NCI-H1092 (cell line): ENCODE measurements at regions not wholly inside any gene's neighbourhood (a gene's known extent, or its start where the extent isn't known, plus 50 kb on each side); places are given as distances from the start of the nearest gene placed in this dataset.
"Not testable (repeated sequence)": the region's sequence is repeated elsewhere in the genome, so short reads cannot be mapped to it uniquely, and the experiment has no call there.

Experiments used
- DNase-seq: peaks from one replicate; lab custom pipeline; 2025; lab: John Stamatoyannopoulos, UW

DNA sequence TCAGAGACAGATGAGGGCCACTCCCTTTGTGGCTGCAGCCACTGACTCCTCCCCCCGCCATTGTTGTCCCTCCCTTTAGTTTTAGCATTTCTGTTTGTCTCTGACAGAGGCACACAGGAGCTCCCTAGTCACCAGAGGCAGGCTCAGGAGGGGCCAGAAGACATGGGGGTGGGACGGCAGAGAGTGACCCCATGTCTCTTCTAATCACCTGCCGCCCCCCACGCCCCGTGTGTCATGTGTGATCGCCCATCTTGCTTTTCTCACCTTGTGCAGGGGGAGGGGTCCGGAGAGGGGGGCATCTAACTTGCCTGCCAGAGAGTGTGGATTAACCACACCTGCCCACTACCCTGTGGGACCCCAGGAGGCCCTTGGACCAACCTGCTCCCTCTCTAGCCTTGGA, 246.7 kb upstream of the TP53TG3C start:
- not testable (repeated sequence) for DNase-seq

DNA sequence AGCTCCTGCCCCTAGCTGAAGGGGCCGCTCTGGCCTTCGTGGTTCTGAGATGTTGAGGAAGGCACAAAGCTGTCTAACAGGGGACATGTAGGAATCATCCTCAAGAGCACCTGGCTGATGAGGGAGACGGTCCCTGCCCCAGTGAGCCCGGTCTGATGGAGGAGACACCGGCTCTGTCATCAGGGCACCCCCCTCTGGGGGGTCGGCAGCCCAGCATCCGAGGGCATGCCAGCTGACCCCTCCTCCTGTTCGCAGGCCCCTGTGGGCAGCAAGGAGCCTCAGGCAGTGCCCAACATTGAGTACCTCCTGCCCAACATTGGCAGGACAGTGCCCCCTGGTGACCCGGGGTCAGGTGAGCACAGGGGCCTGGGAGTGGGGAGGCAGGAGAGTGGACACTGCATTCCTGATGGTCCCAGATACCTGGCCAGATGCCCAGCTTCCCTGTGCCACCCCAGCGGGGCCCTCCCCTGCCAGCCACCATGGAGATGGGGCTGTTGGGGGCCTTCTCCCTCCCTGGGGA, 247.9 kb upstream of the TP53TG3C start:
- not testable (repeated sequence) for DNase-seq

DNA sequence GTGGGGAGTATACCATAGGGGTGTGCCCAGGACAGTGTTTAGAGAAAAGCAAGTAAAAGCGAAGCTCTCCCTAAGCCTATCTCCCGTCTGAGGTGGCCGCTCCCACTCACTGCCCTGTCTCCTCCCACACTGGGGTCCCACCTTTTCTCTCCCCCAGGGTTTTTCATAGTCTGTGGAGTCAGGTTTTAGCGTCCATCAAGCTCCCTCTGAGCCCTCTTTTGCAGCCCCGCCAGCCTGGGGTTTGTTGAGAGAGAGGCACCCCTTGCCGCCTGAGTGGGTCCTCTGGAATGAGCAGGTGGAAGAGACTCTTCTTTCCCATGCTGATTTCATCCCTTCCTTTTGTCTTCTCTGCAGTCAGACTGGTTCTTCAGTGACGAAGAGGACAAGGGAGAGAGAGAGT, 248.7 kb upstream of the TP53TG3C start:
- DNase-seq, result not testable (repeated sequence)

DNA sequence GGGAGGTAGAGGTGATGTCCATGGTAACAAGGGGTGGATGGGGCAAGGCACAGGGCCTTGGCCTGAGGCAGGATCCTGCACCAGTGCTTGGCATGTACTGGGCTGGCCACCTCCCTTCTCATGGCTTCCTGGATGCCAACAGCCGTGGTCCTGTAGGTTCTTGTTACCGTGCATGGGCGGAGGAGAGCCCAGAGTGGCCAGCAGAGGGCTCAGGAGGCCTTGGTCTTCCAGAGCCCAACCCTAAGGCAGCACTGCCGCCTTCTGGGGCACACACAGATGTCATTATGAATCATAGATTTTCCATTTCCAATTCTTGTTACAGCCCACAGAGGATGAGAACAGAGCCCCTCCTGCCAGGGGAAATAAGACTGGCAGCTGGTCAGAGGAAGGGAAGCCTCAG, 254.2 kb upstream of the TP53TG3C start:
- not testable (repeated sequence) for DNase-seq

DNA sequence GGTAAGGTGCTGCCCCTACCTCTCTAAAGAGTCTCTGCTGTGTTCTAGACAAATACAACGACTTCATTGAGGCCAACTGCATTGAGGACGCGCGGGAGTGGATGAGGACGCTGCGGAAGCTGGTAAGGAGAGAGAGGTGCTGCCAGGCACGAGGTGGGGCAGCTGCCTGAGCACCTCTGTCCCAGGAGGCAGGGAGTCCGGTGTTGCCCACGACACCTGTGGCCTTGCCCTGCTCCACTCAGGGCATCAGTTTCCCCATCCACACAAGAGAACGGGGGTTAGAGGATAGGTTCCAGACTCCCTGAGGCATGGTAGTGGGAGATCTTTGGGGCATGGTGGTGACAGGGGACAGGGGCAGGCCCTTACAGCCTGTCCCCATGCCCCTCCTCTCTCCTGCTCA, 256.1 kb upstream of the TP53TG3C start:
- not testable (repeated sequence) for DNase-seq

DNA sequence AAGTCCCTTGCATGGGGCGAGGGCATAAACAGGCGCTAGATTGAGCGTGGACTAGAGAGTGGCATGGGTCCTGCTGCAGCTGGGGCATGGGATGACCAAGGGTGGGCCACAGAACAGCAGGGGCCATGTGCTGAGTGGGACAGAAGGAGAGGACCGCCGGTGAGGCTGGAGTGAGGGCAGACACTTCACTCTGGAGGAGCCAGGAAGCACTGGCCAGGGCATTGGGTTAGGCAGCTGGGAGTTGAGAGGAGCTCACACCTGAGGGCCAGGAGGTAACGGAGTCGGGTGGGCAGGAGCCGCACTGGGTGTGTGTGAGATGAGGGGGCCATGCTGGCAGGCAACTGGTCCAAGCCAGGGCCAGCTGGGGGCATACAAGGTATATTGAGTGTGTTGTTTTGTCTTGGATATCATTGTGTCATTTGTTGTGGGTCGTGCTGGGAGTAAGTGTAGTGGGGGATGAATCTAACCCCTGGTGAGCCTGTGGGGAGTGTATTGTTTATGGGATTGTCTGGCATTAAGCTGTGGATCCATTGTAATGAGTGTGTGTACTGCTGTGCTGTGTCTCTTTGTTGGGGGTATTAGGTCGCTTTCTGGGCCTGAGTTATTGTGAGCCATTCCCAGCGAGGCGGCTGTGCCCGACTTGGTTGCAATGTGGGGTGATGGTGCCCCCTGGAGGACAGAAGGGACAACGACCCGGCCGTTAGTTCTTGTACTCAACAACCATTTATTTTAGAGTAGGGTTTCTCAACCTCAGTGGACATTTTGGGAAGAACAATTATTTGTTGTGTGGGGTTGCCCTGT, 256.5 kb upstream of the TP53TG3 start:
- not testable (repeated sequence) for DNase-seq

DNA sequence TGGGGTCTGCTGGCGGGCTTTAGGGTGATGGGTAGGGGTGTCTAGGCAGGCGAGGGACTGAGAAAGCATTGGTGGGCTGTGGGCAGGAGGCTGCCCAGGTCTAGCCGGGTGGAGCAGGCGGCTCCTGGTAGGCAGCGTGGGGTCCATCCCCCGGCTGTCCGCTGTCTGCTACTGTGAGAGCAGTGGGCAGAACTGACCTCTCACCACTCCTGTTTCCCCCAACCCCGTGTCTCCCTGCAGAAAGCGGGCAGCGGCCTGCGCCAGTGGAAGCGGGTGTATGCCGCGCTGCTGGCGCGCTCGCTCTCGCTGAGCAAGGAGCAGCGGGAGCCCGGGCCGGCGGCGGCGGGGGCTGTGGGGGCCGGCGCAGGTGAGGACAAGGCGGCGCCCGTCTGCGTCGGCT, 249.2 kb upstream of the TP53TG3 start:
- DNase-seq, result not testable (repeated sequence)

DNA sequence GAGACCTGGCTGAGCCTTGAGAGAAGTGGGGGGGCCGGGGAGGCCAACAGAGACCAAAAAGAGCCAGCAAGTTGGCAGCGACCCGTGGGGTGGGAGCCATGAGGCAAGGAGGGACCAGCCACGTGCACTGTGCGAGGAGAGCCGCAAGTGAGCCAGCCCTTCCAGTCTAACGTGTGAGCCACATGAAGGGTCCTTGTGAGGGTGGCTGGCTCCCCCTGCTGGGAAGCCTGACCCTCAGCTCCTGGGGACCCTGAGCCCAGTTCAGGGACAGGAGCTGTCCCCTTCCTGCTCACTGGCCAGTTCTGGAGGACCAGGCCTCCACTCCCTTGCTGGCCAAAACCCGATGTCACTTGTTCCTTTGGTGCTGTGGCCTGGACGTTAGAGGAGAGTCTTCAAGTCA, 246.6 kb upstream of the TP53TG3 start:
- DNase-seq, result peak; percentile 60

DNA sequence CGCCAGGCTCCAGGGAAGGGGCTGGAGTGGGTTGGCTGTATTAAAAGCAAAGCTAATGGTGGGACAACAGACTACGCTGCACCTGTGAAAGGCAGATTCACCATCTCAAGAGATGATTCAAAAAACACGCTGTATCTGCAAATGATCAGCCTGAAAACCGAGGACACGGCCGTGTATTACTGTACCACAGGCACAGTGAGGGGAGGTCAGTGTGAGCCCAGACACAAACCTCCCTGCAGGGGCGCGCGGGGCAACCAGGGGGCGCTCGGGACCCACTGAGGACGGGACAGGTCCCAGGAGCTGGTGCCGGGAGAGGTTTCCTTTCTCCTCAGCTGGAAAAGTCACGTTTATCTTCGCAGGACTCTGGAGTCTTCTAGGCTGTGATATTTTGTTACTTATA, 239.4 kb upstream of the TP53TG3 start:
- not testable (repeated sequence) for DNase-seq

DNA sequence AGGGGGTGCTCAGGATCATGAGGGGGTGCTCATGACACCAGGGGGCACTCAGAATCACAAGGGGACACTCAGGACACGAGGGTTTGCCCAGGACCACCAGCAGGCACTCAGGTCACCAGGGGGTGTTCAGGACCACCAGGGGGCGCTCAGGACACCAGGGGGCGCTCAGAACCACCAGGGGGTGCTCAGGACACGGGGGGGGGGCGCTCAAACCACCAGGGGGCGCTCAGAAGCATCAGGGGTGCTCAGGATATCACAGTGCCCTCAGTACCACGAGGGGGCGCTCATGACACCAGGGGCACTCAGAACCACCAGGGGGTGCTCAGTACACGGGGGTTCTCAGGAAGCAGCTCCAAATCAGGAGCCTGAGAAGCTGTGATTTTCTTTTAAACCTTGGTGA, 221.8 kb upstream of the TP53TG3 start:
- DNase-seq, result not testable (repeated sequence)

DNA sequence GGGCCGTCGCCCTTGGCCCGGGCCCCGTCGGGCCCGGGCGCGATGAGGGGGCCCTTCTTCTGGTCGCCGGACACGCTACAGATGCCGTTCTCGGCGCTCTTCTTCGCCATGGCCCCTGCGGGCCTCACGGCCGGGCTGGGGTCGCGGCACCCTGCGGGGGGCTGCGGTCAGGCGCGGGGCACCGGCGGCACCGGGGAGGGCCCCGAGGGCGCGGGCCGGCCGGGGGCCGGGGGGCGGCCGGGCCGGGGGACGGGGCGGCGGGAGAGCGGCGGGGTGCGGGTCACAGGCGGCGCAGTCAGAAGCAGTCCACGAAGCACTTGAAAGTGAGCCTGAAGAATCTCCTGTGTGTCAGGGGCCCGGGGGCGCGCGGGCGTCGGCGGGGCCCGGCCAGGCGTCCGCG, 209.4 kb upstream of the TP53TG3 start:
- not testable (repeated sequence) for DNase-seq

DNA sequence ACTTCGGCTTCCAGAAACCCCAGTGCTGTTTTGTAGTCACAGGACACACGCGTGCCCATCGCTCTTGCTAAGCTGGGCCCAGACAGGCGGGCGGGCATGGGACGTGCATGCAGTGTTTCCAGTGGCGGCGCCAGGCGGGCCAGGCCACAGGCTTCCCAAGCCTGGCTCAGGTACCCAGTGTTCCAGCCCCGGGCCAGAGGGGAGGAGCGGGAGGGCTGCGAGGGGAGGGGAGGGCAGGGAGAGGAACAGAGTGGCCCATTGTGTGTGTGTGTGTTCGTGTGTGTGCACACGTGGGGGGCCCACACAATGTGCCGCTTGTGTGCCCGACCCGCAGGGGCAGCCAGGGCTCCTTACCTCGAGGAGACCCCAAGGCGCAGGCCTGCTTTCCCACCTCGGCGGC, 208.6 kb upstream of the TP53TG3 start:
- DNase-seq, result not testable (repeated sequence)

DNA sequence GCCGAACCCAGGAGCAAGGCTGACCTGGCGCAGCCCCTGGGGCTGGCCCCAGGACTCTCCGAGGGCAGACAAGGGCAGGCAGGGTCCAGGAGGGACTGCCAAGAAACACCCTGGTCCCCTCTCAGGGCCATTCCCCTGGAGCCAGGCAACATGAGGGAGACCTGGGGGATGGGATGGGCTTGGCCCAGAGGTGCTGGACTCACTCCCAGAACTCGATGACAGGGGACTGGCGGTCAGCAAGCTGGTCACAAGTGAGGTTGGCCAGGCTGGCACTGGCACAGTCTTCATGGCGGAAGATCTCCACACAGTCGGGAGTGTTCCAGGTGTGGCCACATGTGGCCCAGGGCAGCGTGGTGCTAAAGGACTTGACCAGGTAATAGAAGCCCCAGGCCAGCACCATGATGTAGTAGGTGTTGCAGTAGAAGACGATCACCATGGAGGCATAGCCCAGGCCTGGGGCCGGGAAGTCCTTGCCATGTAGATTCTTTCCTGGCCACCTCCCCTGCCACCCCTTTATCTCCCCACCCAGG, 206.4 kb upstream of the TP53TG3 start:
- DNase-seq, result not testable (repeated sequence)

DNA sequence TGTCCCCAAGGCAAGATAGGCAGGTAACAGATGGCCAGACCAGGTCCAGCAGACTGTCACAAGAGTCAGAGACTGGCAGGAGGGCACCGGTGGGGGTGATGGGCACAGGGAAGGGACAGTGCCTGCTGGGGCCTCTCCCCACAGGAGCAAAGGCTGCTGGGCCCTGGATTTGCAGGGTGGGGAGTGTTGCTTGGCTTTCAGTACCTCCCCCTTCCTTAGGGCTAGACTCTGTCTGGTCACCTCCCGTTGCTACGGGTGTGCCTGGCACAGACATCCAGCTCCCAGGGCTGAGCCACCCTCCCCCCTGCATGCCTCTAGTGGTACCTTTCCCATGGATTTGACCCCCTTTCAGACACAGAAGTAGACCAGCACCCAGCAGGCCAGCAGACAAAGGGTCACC, 205.7 kb upstream of the TP53TG3 start:
- not testable (repeated sequence) for DNase-seq

DNA sequence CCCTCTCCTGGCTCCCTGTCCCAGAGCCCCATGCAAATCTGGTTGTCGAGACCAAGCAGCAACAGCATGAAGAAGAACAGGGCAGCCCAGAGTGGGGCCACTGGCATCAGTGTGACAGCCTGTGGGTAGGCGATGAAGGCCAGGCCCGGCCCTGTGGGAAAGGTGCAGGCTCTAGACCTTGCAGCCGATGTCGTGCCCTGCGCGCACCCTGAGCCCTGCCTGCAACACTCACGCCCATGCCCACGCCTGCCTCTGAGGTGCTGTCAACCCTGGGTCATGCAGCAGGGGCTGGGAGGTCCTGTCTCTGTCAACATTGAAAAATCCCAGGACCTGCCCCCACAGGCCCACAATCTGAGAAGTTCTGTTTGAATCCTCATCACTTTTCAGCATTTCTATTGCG, 204.0 kb upstream of the TP53TG3 start:
- not testable (repeated sequence) for DNase-seq

DNA sequence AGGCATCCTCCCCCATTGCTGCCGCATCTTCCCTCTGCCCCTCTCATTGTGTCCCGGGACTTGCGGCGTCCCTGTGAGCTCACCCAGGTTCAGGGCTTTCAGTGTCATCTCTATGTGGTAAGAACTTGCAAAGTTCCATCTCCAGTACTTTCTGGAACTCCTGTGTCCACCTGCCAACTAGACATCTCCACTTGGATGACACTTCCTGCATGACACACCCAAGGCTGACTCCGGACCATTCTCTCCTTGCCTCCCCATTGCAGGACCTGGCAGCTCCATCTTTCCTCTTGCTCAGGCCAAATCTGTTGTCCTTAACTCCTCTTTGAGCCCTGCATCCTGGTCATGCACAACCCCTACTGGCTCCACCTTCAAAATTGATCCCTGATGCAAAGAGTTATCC, 200.8 kb upstream of the TP53TG3 start:
- not testable (repeated sequence) for DNase-seq

DNA sequence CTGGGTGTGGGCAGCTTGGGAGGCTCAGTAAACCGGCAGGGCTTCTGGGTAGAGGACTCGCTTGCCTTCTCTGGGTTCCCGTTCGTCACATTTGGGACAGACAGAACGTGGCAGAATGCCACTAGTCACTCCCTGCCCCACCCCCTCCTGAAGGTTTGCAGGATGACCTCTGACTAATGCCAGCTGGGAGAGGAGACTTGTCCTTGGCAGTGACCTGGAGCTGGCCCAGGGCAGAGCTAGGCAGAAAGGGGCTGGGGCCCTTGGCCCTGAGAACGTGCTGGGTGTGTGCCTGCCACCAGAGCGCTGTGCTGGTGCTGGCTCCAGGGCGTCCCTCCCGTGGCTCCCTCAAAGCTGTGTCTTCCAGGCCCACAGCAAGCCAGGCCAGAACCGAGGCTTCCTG, 197.8 kb upstream of the TP53TG3 start:
- not testable (repeated sequence) for DNase-seq

DNA sequence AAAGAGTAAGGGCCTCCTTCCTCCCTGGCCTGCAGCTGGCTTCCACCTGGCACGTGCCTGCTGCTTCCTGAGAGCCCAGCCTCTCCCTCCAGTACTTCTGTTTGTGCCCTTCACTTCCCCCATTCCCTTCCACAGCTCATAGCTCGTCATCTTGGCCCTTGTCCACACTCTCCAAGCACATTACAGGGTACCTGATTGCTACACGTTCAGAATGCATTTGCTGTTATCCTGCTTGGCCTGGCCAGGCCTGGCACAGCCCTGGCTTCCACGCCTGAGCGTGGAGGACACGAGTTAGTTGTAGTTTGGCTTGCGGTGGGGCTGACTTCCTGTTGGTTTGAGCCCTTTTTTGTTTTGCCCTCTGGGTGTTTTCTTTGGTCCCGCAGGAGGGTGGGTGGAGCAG, 197.2 kb upstream of the TP53TG3 start:
- not testable (repeated sequence) for DNase-seq

DNA sequence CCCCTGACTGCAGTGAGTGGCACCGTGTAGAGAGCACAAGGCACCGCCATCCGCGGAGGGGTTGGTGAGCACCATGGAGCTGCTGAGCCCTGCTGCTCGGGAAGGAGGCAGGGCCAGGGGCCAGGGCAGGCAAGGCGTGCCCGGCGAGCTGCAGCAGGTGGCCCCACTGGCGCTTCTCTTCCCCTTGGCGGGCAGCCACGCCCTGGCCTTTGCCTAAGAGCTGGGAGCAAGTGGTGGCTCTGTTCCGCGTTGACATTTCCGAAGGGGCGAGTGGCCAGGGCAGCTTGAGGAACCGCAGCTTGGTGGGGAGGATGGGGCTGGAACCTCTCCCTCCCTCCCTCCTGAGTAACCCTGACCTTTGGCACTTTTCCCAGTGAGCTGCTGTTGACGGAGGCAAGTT, 194.7 kb upstream of the TP53TG3 start:
- not testable (repeated sequence) for DNase-seq

DNA sequence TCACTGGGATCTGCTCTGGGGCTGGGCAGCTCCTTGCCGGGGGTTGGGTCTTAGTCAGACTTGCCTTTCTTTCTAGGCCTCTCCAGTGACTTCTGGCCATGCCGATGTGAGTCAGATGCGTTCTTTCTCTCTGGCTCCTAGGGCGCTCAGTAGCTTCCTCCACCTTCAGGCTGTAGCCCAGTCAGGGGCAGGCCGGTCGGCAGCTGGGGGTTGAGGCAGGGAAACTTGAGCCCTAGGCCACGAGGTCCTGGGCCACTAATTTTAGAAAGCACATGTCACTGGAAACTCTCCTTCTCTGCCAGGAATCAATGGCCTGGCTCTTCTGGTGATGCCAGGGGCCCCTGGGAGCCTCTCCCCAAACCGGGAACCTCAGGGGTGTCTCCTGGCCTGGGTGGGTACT, 192.4 kb upstream of the TP53TG3 start:
- not testable (repeated sequence) for DNase-seq

DNA sequence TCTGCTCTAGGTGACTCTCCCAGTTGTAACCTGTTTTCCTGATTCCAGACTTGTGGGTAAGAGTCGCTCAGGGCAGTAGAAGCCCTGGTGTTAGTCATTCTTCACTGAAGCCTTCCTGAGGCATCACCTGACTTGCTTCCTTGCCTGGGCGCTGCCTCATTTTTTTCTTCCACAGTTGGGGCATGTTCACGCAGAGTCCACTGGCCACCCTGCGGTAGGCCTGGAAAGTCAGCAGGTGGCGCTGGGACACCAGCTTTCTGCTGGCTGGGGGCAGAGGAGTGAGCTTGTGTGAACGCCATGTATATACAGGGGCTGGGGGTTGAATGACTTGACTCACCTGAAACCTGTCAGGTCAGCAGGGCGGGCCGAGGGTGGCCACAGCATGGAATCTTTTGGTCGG, 189.3 kb upstream of the TP53TG3 start:
- DNase-seq, result not testable (repeated sequence)

DNA sequence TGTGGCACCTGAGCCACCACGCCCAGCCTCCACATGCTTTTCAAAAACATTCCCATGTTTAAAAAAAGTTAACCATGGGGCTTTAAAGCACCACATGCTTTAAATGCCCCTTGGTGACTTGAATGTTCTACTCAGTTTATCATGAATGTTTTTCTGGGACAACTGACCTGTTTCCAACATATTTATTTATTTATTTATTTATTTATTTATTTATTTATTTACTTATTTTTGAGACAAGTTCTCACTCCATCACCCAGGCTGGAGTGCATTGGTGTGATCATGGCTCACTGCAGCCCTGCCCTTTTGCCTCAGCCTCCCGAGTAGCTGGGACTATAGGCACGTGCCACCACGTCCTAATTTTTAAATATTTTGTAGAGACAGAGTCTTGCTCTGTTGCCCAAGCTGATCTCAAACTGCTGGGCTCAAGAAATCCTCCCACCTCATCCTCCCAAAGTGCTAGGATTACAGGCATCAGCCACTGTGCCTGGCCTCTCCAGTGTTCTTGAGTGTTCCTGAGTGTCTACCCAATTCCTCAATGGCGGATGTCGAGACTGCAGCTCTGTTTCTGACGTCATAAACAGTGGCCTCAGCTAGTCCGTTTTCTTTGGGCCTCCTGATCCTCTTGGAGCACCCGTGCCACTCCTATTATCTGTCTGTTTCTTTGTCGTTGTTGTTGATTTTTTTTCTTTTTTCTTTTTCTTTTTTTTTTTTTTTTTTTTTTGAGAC, 185.7 kb upstream of the TP53TG3 start:
- DNase-seq, result not testable (repeated sequence)

DNA sequence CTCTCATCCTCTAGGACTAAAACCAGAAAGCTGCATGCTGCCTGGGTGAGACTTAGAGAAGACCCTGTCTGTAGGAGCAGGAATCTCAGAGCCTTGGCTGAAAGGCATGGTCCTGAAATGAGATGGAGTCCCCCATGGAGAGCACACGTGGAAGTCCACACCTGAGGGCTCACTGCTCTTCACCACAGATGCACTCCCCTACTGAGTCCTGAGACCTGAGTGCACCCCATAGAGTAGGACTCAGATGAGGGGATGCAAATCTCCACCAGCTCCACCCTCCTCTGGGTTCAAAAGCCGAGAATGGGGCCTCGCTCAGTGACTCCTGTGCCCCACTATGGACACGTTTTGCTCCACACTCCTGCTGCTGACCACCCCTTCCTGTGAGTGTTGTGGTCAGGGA, 171.4 kb upstream of the TP53TG3 start:
- DNase-seq, result not testable (repeated sequence)
